Activated CD8-positive, alpha-beta memory T cell treated with anti-CD3 and anti-CD28 coated beads, Interleukin-2, amount 10 ng/mL, durations not matched to agents 7 days and 5 days (primary cell): ENCODE measurements at regions not wholly inside any gene's neighbourhood (a gene's known extent, or its start where the extent isn't known, plus 50 kb on each side); places are given as distances from the start of the nearest gene placed in this dataset.

Experiments
- ATAC-seq: fragments of 150-1000 bp; cut with Tn5 transposase; one replicate; pipeline ENCODE4 v1.10.0; 2021; ENCODE audit warnings: moderate library complexity
- CTCF ChIA-PET: fragments of 350-600 bp; sonication (Branson Sonifier 250); formaldehyde crosslinking; loops from one replicate; lab custom pipeline; 2021; ENCODE audit warnings: antibody characterized with exemption; lab: Charles Lee
- DNase-seq: peaks from one replicate; pipeline ENCODE4 v3.0.0-alpha.2; 2020
- H3K27ac Mint-ChIP-seq: one replicate; pipeline ENCODE4 v1.8.0; 2021; ENCODE audit warnings: mild to moderate bottlenecking, mixed read lengths
- H3K27me3 Mint-ChIP-seq: one replicate; pipeline ENCODE4 v1.8.0; 2021; ENCODE audit warnings: mixed read lengths
- H3K36me3 Mint-ChIP-seq: one replicate; pipeline ENCODE4 v1.8.0; 2021; ENCODE audit warnings: mild to moderate bottlenecking, mixed read lengths
- H3K4me1 Mint-ChIP-seq: one replicate; pipeline ENCODE4 v1.8.0; 2021; ENCODE audit warnings: mixed read lengths
- H3K4me3 Mint-ChIP-seq: one replicate; pipeline ENCODE4 v1.8.0; 2021; ENCODE audit warnings: mild to moderate bottlenecking, moderate library complexity, mixed read lengths
- H3K9me3 Mint-ChIP-seq: one replicate; pipeline ENCODE4 v1.8.0; 2022; ENCODE audit warnings: low read depth, mixed read lengths

DNA sequence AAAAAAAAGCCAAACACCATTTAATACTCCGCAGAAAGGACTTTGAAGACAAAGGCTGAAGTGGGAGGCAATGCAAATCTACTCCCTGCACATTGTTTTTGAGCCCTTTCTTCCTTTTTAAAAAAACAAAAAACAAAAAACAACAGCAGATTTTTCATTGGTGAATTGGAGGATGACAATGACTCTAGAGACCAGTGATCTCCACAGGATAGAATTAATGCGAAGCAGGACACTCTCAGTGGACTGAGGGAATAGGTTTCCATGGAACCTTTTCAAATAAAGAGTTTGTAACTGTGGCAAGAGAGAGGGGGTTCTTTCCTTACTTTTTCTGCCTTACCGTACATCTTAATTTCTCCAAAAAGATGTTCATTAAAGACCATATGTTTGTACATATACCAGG is 371.0 kb downstream of the MEIS1 start:
- Mint-ChIP-seq H3K9me3 (no peaks in the 10 kb centered on the region), H3K36me3 (no peaks in the 10 kb centered on the region)
- ATAC-seq, result no peak

DNA sequence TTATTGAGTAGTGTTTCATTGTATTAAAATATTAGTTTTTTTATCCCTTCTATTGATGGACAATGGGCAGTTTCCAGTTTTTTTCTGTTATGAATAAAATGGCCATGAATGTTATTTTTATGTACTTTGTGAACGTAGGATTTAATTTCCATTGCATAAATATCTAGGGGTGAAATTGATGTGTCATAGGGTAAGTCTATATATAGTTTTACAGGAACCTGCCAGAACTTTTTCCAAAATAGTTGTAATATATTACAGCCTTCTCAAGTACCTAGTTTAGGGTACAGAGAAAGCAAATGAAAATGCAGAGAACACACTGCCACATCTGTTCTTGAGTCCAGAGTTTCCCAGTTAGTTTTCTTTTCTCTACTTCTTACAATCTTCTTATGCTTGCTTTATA is 378.6 kb downstream of the MEIS1 start:
- Mint-ChIP-seq H3K9me3 (no peaks in the 10 kb centered on the region), H3K36me3 (no peaks in the 10 kb centered on the region), H3K4me1 (no peaks in the 10 kb centered on the region), H3K27ac (no peak overlapping the region), H3K4me3 (no peak overlapping the region), H3K27me3 (no peaks in the 10 kb centered on the region)
- no peak for DNase-seq
- CTCF ChIA-PET, result no interaction called here
- no peak for ATAC-seq

More for the DNA sequence above, 371.0 kb downstream of the MEIS1 start:
- no peaks in the 10 kb centered on the region for H3K4me1 Mint-ChIP-seq
- no peak overlapping the region for H3K4me3 Mint-ChIP-seq
- no peak overlapping the region for H3K27ac Mint-ChIP-seq
- DNase-seq, result no peak
- H3K27me3 Mint-ChIP-seq, result no peaks in the 10 kb centered on the region
- CTCF ChIA-PET, result no interaction called here

DNA sequence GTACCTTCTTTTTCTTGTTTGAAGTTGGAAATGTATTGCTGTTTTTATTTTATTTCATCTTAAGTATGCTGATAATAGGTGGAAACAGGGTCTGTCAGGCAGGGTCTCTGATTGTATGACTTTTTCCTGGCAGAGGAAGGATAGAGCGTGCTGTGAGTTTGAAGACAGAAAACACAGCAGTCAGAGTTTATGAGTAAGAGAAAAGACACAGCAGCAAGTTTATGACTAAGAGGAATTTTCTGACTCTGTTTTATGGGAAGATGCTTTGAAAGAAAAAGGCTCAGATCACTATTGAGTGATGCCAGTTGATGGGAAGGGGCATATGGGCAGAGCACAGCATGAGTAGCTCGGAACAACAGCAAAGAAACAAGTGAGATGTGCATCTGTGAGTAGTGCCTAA is 379.1 kb downstream of the MEIS1 start:
- Mint-ChIP-seq H3K4me1 (no peaks in the 10 kb centered on the region), H3K9me3 (no peaks in the 10 kb centered on the region), H3K27me3 (no peaks in the 10 kb centered on the region), H3K27ac (no peak overlapping the region), H3K36me3 (no peaks in the 10 kb centered on the region), H3K4me3 (no peak overlapping the region)
- CTCF ChIA-PET, result no interaction called here
- DNase-seq (no peak), ATAC-seq (no peak)

DNA sequence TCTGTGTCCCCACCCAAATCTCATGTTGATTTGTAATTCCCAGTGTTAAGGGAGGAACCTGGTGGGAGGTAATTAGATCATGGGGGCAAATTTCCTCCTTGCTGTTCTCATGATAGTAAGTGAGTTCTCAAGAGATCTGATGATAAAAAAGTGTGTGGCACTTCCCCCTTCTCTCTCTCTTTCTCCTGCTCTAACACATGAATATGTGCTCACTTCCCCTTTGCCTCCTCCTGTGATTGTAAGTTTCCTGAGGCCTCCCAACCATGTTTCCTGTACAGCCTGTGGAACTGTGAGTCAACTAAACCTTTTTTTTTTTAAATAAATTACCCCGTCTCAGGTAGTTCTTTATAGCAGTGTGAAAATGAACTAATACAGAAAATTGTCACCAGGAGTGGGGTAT is 380.0 kb downstream of the MEIS1 start:
- Mint-ChIP-seq H3K27ac (no peak overlapping the region), H3K36me3 (no peaks in the 10 kb centered on the region), H3K4me1 (no peaks in the 10 kb centered on the region), H3K4me3 (no peak overlapping the region), H3K9me3 (peaks cover 3% of the 10 kb centered on the region), H3K27me3 (no peaks in the 10 kb centered on the region)
- DNase-seq (no peak), ATAC-seq (no peak)
- CTCF ChIA-PET, result no interaction called here

DNA sequence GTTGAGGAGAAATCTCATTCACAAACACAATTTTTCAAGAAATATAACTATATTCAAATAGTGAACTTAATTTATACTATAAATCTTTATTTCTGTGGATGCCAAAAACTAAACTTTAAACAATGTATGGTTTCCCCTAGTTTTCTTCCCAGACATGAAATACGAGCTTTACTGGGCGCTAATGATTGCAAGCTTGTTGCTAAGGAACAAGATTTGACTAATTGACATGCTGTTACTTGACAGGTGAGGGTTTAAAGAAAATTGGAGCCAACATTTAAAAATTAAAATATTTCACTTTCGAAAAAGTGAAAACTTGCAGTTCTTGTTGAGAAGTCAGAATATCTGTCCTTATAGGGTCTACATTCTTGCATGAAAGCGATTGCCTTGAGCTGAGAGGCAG is 381.0 kb downstream of the MEIS1 start:
- DNase-seq, result no peak
- Mint-ChIP-seq H3K36me3 (no peaks in the 10 kb centered on the region), H3K9me3 (peaks cover 3% of the 10 kb centered on the region), H3K4me3 (no peak overlapping the region), H3K4me1 (no peaks in the 10 kb centered on the region), H3K27me3 (no peaks in the 10 kb centered on the region), H3K27ac (no peak overlapping the region)
- CTCF ChIA-PET, result no interaction called here
- ATAC-seq, result no peak

DNA sequence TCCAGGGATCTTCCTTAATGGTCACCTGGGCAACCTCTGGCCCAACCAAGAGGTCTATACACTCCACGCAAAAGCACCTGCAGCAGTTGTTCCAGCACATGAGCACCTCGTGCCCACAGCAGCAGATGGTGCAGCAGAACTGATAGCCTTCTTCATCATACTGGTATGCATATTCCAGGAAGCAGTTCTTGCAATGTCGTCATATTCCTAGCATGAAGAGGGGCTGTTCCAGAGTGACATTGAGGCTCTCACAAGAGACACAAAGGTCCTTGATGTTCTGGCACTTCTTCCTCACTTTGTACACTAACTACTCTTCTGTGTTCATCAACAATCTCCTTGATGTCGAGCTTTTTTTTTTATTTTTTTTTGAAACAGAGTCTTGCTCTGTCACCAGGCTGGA is 386.2 kb downstream of the MEIS1 start:
- CTCF ChIA-PET, result no interaction called here
- H3K4me3 Mint-ChIP-seq, result no peak overlapping the region
- ATAC-seq (no peak), DNase-seq (no peak)
- H3K27me3 Mint-ChIP-seq, result no peaks in the 10 kb centered on the region
- no peaks in the 10 kb centered on the region for H3K4me1 Mint-ChIP-seq
- H3K36me3 Mint-ChIP-seq, result no peaks in the 10 kb centered on the region
- no peak overlapping the region for H3K27ac Mint-ChIP-seq
- peaks cover 8% of the 10 kb centered on the region for H3K9me3 Mint-ChIP-seq

DNA sequence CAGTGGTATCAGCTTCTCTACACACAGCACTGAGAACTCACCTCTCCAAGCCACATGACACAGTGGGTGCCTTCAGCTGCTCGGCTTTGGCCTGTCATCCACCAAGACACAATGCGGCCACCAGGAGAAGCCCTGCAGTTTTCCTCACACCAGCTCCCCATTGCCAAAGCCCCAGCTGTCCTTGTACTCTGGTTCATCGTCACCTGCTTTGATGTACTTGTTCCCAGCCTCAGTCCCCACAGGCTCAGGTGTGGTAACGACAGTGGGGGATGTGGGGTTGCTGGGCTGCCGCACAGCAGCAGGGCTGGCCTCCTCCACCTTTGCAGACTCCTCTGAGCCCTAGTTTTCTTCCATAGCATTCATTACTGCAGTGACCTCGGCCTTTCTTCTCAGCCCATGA is 387.3 kb downstream of the MEIS1 start:
- no peaks in the 10 kb centered on the region for H3K36me3 Mint-ChIP-seq
- no peak for ATAC-seq
- DNase-seq, result no peak
- CTCF ChIA-PET, result no interaction called here
- peaks cover 8% of the 10 kb centered on the region for H3K9me3 Mint-ChIP-seq
- no peak overlapping the region for H3K27ac Mint-ChIP-seq
- no peaks in the 10 kb centered on the region for H3K4me1 Mint-ChIP-seq
- no peak overlapping the region for H3K4me3 Mint-ChIP-seq
- H3K27me3 Mint-ChIP-seq, result no peaks in the 10 kb centered on the region

DNA sequence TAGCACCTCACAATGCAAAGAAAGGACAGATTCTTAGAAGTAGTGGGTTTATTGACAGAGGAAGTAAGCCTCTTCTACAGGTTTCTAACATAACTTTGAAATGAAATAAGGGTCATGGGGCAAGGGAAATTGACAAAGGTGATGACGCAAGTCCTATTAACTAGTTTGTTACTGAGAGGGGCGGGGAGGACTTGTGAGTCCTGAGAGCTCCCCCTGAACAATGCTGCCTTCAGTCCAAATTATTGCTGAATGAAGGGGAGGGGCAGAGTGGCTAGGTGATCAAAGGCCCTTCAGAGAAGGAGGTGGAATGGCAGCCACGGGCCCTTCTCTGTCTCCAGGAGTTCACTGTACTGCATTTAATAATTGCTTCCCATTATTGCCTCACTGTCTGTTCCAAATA is 390.0 kb downstream of the MEIS1 start:
- DNase-seq (no peak), ATAC-seq (no peak)
- Mint-ChIP-seq H3K27ac (no peak overlapping the region), H3K4me3 (no peak overlapping the region), H3K4me1 (no peaks in the 10 kb centered on the region), H3K36me3 (no peaks in the 10 kb centered on the region), H3K27me3 (no peaks in the 10 kb centered on the region), H3K9me3 (peaks cover 5% of the 10 kb centered on the region)
- CTCF ChIA-PET, result no interaction called here

DNA sequence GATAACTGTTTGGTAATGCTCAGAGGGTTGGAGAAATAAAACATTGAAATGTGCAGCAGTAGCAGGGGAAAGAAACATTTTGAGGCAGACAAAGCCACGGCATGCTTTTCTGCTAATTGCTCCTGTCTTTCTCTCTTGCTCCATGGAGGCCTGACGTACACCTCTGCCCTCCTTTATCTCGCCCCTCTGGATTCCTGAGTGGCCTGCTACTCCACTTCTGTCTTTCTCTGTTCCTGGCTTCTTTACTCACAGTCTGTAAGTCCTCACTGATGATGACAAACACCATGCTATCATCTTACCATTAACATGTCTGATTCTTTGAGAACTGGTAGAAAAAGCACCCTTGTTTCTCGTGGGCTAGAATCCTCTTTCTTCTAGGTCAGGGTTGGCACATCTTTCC is 392.9 kb downstream of the MEIS1 start:
- no peak overlapping the region for H3K27ac Mint-ChIP-seq
- DNase-seq (no peak), ATAC-seq (no peak)
- CTCF ChIA-PET, result no interaction called here
- peaks cover 4% of the 10 kb centered on the region for H3K9me3 Mint-ChIP-seq
- no peaks in the 10 kb centered on the region for H3K27me3 Mint-ChIP-seq
- no peak overlapping the region for H3K4me3 Mint-ChIP-seq
- H3K4me1 Mint-ChIP-seq, result no peaks in the 10 kb centered on the region
- H3K36me3 Mint-ChIP-seq, result no peaks in the 10 kb centered on the region

DNA sequence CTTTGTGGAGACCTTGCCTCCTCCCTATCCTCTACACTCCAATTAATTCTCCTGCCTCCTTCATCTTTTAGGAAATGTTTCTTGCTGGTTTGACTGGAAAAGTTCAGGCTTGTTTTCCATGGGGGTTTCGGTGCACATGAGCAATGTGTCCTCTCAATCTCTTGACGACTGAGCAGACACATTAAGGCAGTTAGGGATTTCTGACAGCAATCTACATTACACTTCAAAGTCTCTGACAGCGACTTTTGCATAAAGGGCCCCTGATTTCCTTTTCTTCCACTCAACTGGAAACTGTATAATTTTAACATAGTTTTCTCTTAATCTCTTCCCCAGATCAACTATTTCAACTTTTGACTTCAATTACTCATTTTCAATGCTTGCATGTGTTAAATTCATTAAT is 394.0 kb downstream of the MEIS1 start:
- H3K27ac Mint-ChIP-seq, result no peak overlapping the region
- CTCF ChIA-PET, result no interaction called here
- no peak overlapping the region for H3K4me3 Mint-ChIP-seq
- no peaks in the 10 kb centered on the region for H3K36me3 Mint-ChIP-seq
- H3K4me1 Mint-ChIP-seq, result no peaks in the 10 kb centered on the region
- no peak for DNase-seq
- H3K27me3 Mint-ChIP-seq, result no peaks in the 10 kb centered on the region
- ATAC-seq, result no peak
- peaks cover 4% of the 10 kb centered on the region for H3K9me3 Mint-ChIP-seq

DNA sequence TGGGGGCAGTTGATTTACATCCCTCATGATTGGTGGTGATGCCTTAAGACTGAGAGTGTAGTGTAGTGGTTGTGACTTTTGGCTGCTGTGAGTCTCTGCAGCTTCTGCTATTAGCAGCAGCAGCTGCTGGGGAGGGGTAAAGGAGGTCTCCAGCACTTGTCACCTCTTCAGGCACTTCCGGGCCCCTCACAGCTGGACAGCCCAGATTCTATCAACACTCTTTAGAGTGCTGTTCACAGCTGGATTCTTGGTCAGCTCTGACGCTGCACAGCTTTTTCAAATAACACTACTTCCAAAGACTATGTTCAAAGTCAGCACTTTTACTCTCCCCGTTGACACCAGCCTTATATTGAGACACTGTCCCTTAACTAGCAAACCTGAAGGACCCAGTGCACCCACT is 396.0 kb downstream of the MEIS1 start:
- Mint-ChIP-seq H3K27ac (no peak overlapping the region), H3K36me3 (no peaks in the 10 kb centered on the region), H3K27me3 (no peaks in the 10 kb centered on the region), H3K4me3 (no peak overlapping the region), H3K4me1 (no peaks in the 10 kb centered on the region), H3K9me3 (peaks cover 3% of the 10 kb centered on the region)
- DNase-seq (no peak), ATAC-seq (no peak)
- CTCF ChIA-PET, result no interaction called here

DNA sequence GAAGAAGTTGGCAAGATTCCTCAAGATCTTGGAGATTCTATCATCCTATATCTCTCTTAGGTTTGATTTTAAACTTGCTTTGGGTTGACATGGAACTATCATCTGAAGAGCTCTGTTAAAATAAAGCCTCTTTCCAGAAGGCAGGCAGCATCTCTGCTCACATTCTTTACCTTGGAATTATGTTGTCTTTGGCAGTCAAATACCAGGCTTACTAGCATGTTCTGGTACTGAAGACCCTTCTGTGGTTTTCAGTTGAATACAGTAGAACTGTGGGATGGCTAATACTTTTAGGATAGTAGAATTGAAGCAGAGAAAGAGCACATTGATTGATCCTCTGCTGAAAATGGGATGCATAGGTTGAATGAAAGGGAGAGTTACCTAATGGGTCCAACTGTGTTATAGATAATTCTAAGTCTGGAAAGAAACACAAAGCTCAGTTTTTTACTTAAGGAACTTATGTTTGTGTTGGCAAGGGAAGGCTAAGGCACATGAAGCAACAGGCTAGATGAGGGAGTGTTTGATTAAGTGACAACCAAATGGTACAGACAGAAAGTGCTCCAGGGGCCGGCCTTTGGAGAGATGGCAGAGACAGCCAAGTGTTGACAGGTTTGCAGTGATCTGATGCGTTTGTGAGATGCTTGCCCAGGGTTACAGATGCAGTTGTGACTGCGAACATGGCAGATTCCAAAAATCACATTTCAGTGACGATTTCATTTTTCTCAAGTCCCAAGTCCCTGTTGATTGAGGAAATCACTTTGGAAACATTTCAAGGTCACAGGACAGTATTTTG is 397.9 kb downstream of the MEIS1 start:
- H3K36me3 Mint-ChIP-seq, result no peaks in the 10 kb centered on the region
- CTCF ChIA-PET, result no interaction called here
- H3K27me3 Mint-ChIP-seq, result no peaks in the 10 kb centered on the region
- DNase-seq, result no peak
- peaks cover 3% of the 10 kb centered on the region for H3K9me3 Mint-ChIP-seq
- no peak overlapping the region for H3K4me3 Mint-ChIP-seq
- no peak for ATAC-seq
- H3K4me1 Mint-ChIP-seq, result no peaks in the 10 kb centered on the region
- H3K27ac Mint-ChIP-seq, result no peak overlapping the region

DNA sequence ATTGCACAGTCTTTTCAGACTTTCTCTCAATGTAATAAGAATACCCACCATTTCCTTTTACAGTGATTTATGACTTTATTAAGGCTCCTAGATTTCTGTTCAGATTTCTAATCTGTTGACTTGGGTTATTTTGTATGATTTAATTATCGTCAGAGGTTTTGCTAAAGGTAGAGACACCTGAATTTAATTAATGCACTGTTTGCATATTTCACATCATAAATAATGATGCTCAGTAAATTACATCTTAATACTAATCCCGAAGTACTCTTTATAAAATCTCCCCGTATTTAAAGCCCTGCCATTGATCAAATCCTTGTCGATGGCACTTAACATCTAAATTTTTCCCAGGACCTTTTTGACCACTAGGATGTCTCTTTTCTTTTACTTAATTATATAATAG is 399.9 kb downstream of the MEIS1 start:
- no peaks in the 10 kb centered on the region for H3K4me1 Mint-ChIP-seq
- ATAC-seq (no peak), DNase-seq (no peak)
- no peak overlapping the region for H3K27ac Mint-ChIP-seq
- CTCF ChIA-PET, result no interaction called here
- no peak overlapping the region for H3K4me3 Mint-ChIP-seq
- H3K36me3 Mint-ChIP-seq, result no peaks in the 10 kb centered on the region
- peaks cover 3% of the 10 kb centered on the region for H3K9me3 Mint-ChIP-seq
- H3K27me3 Mint-ChIP-seq, result no peaks in the 10 kb centered on the region

DNA sequence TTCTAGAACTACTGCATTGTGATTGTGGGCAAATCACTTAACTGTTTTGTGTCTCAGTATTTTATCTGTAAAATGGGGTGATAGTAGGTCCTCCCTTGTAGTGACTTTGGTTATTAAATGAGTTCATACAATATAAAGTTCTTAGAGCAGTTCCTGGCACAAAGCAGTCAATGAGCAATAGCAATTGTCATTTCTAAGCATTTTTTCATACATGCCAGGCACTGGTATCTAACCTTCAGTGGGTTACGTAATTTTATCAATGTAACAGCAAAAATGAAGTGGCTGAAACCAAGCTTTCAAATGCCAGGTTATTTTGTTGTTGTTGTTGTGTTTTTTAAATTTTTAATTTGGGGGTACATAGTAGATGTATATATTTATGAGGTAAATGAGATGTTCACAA is 401.9 kb downstream of the MEIS1 start:
- no peak for DNase-seq
- H3K36me3 Mint-ChIP-seq, result no peaks in the 10 kb centered on the region
- no peaks in the 10 kb centered on the region for H3K9me3 Mint-ChIP-seq
- no peak overlapping the region for H3K4me3 Mint-ChIP-seq
- no peak for ATAC-seq
- H3K4me1 Mint-ChIP-seq, result no peaks in the 10 kb centered on the region
- H3K27ac Mint-ChIP-seq, result no peak overlapping the region
- H3K27me3 Mint-ChIP-seq, result no peaks in the 10 kb centered on the region
- CTCF ChIA-PET, result no interaction called here
